RWPE1 (cell line): ENCODE measurements at regions not wholly inside any gene's neighbourhood (a gene's known extent, or its start where the extent isn't known, plus 50 kb on each side); places are given as distances from the start of the nearest gene placed in this dataset.

Experiments
- CTCF ChIA-PET: fragments of 350-600 bp; sonication (Branson Sonifier 250); formaldehyde crosslinking; extraction: SDS; loops from one replicate; lab custom pipeline; 2021; lab: Yijun Ruan, JAX
- POLR2A ChIA-PET: fragments of 400-600 bp; formaldehyde crosslinking; extraction: SDS; loops from one replicate; lab custom pipeline; 2020; ENCODE audit warnings: antibody characterized with exemption; ENCODE audit not compliant: low non-redundant PET; lab: Yijun Ruan, JAX
- DNase-seq: peaks from one replicate; pipeline ENCODE4 v3.0.0; 2012; ENCODE audit warnings: low spot score
- H3K27ac ChIP-seq: fragments of 450-650 bp; 2 replicates; pipeline ENCODE4 v1.5.1; 2017
- TF ChIP-seq, protein P1 (sequence below): fragments of 450-650 bp; conservative IDR thresholded peaks from 2 replicates; pipeline ENCODE4 v1.5.1; 2017; ENCODE audit warnings: low read depth, mild to moderate bottlenecking

DNA sequence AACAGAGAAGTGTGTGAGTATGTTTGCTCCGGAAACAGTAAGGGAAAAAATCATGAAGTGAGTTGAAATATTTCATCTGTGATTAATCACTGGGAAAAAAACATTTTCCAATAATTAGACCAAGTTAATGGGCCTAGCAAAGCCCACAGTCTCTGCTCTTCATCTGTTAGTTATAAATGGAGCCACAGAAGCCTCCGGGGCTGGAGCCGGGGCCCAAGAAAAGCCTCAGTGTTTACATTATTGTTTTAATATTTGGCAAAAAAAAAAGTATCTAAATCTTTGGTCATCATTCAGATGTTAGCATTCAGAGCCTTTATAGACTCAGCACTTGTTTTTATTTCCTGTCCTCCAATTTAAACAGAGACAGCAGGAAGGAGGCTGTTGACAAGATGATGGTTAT lies 115.0 kb downstream of the UBE2U start:
- TF ChIP-seq, protein P1, sequence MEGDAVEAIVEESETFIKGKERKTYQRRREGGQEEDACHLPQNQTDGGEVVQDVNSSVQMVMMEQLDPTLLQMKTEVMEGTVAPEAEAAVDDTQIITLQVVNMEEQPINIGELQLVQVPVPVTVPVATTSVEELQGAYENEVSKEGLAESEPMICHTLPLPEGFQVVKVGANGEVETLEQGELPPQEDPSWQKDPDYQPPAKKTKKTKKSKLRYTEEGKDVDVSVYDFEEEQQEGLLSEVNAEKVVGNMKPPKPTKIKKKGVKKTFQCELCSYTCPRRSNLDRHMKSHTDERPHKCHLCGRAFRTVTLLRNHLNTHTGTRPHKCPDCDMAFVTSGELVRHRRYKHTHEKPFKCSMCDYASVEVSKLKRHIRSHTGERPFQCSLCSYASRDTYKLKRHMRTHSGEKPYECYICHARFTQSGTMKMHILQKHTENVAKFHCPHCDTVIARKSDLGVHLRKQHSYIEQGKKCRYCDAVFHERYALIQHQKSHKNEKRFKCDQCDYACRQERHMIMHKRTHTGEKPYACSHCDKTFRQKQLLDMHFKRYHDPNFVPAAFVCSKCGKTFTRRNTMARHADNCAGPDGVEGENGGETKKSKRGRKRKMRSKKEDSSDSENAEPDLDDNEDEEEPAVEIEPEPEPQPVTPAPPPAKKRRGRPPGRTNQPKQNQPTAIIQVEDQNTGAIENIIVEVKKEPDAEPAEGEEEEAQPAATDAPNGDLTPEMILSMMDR, result no peak
- no peak overlapping the region for H3K27ac ChIP-seq
- DNase-seq, result no peak
- CTCF ChIA-PET, result no interaction called here
- POLR2A ChIA-PET, result no interaction called here

DNA sequence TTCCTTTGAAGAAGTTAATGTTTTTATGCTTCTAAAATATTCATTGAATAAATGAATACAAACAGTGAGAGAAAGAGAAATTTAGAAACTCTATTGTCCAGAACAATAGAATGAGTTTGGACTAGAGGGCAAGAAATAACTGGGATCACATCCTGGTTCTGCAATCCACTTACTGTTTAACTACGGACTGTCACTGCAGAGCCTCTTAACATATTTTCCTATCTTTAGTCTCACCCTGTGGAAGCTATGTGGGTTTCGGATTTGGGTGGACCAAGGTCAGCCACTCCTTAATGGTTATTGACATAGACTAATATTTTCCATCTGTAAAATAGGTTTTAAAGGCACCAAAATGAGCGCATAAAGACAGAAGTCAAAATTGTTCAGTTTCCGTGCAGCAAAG lies 116.6 kb downstream of the UBE2U start:
- POLR2A ChIA-PET, result no interaction called here
- CTCF ChIA-PET, result no interaction called here
- no peak overlapping the region for H3K27ac ChIP-seq
- TF ChIP-seq, protein P1, result no peak
- DNase-seq, result no peak

DNA sequence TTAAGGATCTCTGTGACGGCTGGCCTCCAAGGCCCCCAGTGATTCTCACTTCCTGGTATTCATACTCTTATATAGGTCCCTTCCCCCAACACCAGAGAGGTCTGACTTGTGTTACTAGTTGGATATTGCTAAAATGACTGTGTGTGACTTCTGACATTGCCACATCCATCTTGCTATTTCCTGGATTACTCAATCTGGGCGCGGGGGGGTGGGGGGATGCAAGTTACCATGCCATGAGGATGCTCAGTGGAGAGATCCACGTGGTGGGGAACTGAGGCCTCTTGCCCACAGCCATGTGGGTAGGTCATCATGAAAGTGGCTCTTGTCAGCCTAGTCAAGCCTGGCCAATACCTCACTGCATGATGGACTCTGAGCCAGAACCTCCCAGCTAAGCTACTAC lies 117.0 kb downstream of the UBE2U start:
- no peak for DNase-seq
- ChIA-PET POLR2A (no interaction called here), CTCF (no interaction called here)
- TF ChIP-seq, protein P1, result no peak
- H3K27ac ChIP-seq, result no peak overlapping the region

DNA sequence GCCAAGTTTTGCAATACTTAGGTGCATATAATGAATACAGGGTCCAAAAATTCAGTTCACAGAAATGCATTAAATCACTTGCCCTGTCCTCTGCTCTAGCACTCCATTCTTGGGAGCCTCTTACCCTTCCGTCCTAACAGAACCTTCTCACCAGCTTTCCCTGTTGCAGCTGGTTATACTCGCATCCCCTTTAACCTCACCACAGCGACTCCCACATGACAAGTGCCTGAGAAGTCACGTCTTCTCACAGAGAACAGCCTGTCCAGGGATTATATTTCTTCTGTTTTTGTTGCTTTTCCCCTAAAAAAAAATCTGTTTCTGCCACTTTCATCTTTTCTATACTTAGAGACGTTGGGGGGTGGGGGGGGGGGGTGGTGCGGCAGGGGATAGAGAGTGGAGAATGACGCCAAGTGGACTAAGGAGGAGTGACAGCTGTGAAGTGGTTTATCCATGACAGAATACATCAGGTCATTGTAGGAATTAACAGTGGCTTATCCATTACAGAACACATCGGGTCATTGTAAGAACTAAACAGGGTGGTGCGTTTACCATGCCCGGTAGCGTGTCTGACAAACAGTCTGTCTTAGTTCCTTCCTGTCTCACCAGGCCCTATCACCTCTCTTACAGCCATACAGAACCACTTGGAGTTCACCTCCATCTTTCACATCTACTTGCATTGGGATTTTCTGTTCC lies 117.6 kb downstream of the UBE2U start:
- TF ChIP-seq, protein P1, result no peak
- no peak overlapping the region for H3K27ac ChIP-seq

DNA sequence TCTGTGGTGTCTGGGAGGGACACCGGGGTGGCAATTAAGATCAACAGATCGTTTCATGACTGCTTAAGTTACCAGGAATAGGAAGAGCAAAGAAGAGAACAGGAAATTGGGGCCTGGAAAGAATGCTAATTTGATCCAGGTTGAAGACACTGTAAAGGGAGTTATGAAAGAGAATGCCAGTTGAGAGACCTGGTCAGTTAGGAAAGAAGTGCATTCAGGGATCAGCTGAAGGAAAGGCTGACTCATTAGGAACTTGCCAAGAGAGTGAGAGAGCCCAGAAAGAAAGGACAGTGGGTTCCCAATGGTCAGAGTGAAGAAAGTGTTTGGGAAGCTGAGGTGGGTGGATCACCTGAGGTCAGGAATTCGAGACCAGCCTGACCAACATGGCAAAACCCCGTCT lies 119.6 kb downstream of the UBE2U start:
- TF ChIP-seq, protein P1, result no peak
- CTCF ChIA-PET, result no interaction called here
- POLR2A ChIA-PET, result no interaction called here
- DNase-seq, result no peak
- no peak overlapping the region for H3K27ac ChIP-seq

More for the DNA sequence above, 117.6 kb downstream of the UBE2U start:
- ChIA-PET POLR2A (no interaction called here), CTCF (no interaction called here)
- no peak for DNase-seq

DNA sequence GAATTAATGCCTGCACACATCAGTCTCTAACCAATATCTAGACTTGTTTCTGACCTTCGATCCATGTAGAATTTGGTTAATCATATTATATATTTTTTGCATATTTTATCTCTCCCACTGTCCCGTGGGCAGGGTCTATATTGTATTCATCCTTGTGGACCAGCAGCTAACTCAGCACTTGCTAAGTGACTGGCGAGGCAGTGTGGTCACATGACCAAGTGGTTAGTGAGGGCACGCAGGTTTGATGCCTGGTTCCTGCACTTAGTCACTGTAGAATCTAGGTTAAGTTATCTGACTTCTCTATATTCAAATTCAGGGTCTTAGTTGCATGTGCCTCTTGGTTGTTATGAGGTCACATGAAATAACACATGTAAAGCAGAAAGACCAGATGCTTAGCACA lies 120.5 kb downstream of the UBE2U start:
- no peak for DNase-seq
- CTCF ChIA-PET, result no interaction called here
- POLR2A ChIA-PET, result no interaction called here
- TF ChIP-seq, protein P1, result no peak
- no peak overlapping the region for H3K27ac ChIP-seq
